Psoas muscle (tissue), 7 donors: ENCODE measurements at regions not wholly inside any gene's neighbourhood (a gene's known extent, or its start where the extent isn't known, plus 50 kb on each side); places are given as distances from the start of the nearest gene placed in this dataset.

Source experiments
- ATAC-seq, 4 donors: fragments of 200-7000 bp; cut with Tn5 transposase; one replicate each; pipeline ENCODE4 v1.9.1; 2020; ENCODE audit warnings: moderate library complexity in 3 of 4, mild to moderate bottlenecking in 2 of 4
- DNase-seq, 2 donors: peaks; one replicate each; pipeline ENCODE4 v3.0.0-alpha.2; 2020
- H3K27ac ChIP-seq: fragments of 200-600 bp; one replicate; pipeline ENCODE4 v1.8.0; 2022
- H3K27me3 ChIP-seq, 3 donors: fragments of 200-600 bp in 1 of 3; one replicate each; pipeline versions ENCODE4 v1.6.1 to v1.8.0; 2013 to 2022; ENCODE audit warnings: low read length in 2 of 3, mild to moderate bottlenecking in 2 of 3, moderate library complexity in 1 of 3; ENCODE audit not compliant: insufficient read depth in 3 of 3
- H3K36me3 ChIP-seq, 2 donors: fragments of 200-600 bp in 1 of 2; one replicate each; pipeline versions ENCODE4 v1.6.1 to v1.8.0; 2013 to 2022; ENCODE audit warnings: low read depth in 1 of 2, mild to moderate bottlenecking in 1 of 2, moderate library complexity in 1 of 2; ENCODE audit not compliant: insufficient read depth in 1 of 2
- H3K4me1 ChIP-seq: fragments of 200-600 bp; one replicate; pipeline ENCODE4 v1.8.0; 2022
- H3K4me3 ChIP-seq: fragments of 200-600 bp; one replicate; pipeline ENCODE4 v1.8.0; 2022; ENCODE audit warnings: mild to moderate bottlenecking
- H3K9me3 ChIP-seq: fragments of 200-600 bp; one replicate; pipeline ENCODE4 v1.8.0; 2022
- WGBS, 3 donors: extraction: QIAGEN DNeasy Blood & Tissue Kit; methylation state at CpG; one replicate each; pipeline versions ENCODE4 v1.1.6 to v1.1.7; 2013; 5-methylcytosine and 5-hydroxymethylcytosine counted together
- intact Hi-C, 2 donors: fragments of 100-400 bp; cut with DNase I; formaldehyde crosslinking; loops; one replicate each; pipeline versions ENCODE4 v1.11.0 to v1.14.2; 2022
- TF ChIP-seq, protein P1 (sequence below): fragments of 200-600 bp; IDR thresholded peaks from one replicate; pipeline ENCODE4 v1.8.0; 2022; ENCODE audit warnings: antibody characterized with exemption
- donor health status: healthy with polysubstance abuse.
- donor health status: DM: no; HTN: no; CAD: no; lungs with moderate emphysema.
- donor health status: Bipolar disorder and iron deficiency.
- donor health status: healthy.
- donor health status: DM: yes; HTN: yes; CAD: no.
- donor health status: DM: no; HTN: no; CAD: no.
- donor health status: DM: yes; HTN: yes; CAD: no.

DNA sequence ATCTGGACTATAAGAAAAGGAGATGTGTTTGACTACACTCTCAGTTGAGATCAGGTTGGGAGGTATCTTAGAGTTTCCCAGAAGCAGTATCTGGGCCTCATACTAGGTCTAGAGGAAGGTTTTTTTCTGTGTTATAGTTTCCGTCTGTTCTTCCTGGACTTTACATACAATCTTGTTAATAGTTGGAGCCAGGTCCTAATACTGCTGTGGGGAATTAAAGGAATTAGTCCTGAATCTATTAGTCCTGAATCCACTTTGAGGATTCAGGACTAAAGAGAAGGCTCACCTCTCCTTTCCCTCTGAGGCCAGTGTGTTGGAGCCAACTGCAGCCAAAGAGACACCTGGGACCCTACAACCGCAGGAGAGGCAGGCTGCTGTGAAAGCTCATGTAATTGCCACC lies 445.7 kb upstream of the CLINT1 start:
- peaks cover 0 to 2% (median 0%) of the 10 kb centered on the region in 3 donors for H3K27me3 ChIP-seq
- no peaks in the 10 kb centered on the region for H3K36me3 ChIP-seq
- intact Hi-C loops: no loop called here
- H3K4me3 ChIP-seq: no peak overlapping the region
- no peak for DNase-seq
- no peak overlapping the region for H3K27ac ChIP-seq
- TF ChIP-seq, protein P1, sequence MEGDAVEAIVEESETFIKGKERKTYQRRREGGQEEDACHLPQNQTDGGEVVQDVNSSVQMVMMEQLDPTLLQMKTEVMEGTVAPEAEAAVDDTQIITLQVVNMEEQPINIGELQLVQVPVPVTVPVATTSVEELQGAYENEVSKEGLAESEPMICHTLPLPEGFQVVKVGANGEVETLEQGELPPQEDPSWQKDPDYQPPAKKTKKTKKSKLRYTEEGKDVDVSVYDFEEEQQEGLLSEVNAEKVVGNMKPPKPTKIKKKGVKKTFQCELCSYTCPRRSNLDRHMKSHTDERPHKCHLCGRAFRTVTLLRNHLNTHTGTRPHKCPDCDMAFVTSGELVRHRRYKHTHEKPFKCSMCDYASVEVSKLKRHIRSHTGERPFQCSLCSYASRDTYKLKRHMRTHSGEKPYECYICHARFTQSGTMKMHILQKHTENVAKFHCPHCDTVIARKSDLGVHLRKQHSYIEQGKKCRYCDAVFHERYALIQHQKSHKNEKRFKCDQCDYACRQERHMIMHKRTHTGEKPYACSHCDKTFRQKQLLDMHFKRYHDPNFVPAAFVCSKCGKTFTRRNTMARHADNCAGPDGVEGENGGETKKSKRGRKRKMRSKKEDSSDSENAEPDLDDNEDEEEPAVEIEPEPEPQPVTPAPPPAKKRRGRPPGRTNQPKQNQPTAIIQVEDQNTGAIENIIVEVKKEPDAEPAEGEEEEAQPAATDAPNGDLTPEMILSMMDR: no peak
- 63 to 84% (median 78%) methylated on average over 2 of the region's 2 CpGs for WGBS, 3 donors
- no peak for ATAC-seq
- H3K4me1 ChIP-seq: no peaks in the 10 kb centered on the region
- H3K9me3 ChIP-seq: no peaks in the 10 kb centered on the region

DNA sequence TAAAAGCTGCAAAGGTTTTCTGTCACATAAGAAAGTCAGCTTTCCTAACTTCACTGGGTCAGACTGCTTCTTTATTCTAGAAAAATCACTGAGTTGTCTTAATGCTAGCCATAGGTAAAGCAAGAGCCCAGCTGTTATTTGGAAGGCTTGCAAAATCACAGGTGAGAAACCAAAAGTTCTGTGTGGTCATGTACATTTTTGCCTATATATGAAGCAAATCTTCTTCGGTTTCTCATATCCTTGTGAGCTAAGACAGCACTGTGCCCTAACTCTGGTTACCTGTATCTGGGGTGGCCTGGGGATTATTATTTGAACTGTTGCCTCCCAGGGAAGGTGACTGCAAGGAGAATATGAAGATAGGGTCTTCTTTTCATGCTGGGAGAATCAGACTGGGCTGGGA lies 444.9 kb upstream of the CLINT1 start:
- Histone ChIP-seq H3K4me3 (no peak overlapping the region), H3K27ac (no peak overlapping the region), H3K36me3 (no peaks in the 10 kb centered on the region), H3K27me3 (peaks cover 0 to 2% (median 0%) of the 10 kb centered on the region in 3 donors), H3K4me1 (no peaks in the 10 kb centered on the region), H3K9me3 (no peaks in the 10 kb centered on the region)
- 86 to 94% (median 87%) methylated on average over 1 of the region's 1 CpG for WGBS, 3 donors
- ATAC-seq (no peak), DNase-seq (no peak)
- intact Hi-C loops: no loop called here
- TF ChIP-seq, protein P1: no peak

DNA sequence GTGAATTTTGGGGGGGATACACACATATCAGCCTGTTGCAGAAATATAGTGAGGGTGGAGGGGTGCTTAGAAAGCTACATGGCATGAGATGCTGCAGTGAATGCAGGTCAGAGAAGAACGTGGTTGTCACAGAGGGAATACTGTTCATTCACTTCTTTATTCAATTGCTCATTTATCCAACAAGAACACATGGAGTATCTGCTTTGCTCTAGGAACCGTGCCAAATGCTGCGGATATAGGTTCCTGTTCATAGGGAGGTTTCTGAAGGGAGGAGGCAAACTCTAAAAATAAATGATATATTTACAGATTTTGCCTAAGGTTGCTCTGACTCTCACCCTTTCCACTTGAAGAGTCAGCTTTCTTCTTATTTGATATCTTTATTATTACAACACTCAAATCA lies 444.3 kb upstream of the CLINT1 start:
- Histone ChIP-seq H3K27me3 (peaks cover 0 to 2% (median 0%) of the 10 kb centered on the region in 3 donors), H3K36me3 (no peaks in the 10 kb centered on the region), H3K4me1 (no peaks in the 10 kb centered on the region), H3K27ac (no peak overlapping the region), H3K4me3 (no peak overlapping the region), H3K9me3 (no peaks in the 10 kb centered on the region)
- 41 to 61% (median 43%) methylated on average over 3 of the region's 3 CpGs for WGBS, 3 donors
- DNase-seq: no peak
- intact Hi-C loops: no loop called here
- TF ChIP-seq, protein P1: no peak
- ATAC-seq: no peak

DNA sequence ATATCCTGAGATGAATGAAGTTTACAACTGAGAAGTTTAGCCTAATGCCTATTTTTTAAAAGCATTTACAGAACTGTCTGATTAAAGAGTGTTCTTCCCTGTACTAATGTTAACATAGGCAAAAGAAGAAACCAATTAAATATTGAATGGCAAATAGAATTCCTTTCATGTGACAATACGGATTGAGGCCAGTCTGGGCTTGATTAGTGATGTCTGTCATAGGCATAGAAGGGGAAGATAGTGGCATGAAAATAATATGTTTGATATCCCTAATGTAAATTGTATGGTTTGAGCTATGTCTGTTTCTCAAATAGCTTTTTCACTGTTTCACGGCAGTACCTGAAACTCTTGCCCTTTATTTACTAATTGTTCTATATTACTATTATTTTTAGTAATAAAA lies 443.1 kb upstream of the CLINT1 start:
- no peak overlapping the region for H3K4me3 ChIP-seq
- intact Hi-C loops: no loop called here
- 83 to 86% (median 86%) methylated on average over 2 of the region's 2 CpGs for WGBS, 3 donors
- ATAC-seq: no peak
- H3K36me3 ChIP-seq: no peaks in the 10 kb centered on the region
- H3K27me3 ChIP-seq: peaks cover 0 to 2% (median 0%) of the 10 kb centered on the region in 3 donors
- DNase-seq: no peak
- H3K27ac ChIP-seq: no peak overlapping the region
- TF ChIP-seq, protein P1: no peak
- no peaks in the 10 kb centered on the region for H3K4me1 ChIP-seq
- peaks cover 3% of the 10 kb centered on the region for H3K9me3 ChIP-seq

DNA sequence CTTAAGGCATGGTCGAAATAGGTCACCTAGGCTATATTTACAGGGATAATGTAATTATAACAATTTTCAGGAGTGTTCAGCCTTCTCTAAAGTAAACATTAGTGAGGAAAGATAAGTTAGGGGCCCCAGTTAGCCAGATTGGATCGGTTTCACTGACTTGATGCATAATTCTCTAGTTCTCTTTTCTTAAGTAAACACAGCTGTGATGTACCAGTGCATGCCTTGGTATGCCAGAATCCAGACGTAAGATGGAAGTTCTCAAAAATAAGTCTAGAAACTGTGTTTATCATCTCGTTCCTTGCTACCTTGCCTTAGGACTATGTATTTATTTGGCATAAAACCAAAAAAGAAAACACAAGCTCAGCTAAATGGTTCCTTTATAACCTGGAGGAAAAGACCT lies 442.2 kb upstream of the CLINT1 start:
- Histone ChIP-seq H3K27ac (no peak overlapping the region), H3K9me3 (peaks cover 5% of the 10 kb centered on the region), H3K36me3 (no peaks in the 10 kb centered on the region), H3K27me3 (peaks cover 0 to 2% (median 0%) of the 10 kb centered on the region in 3 donors), H3K4me1 (no peaks in the 10 kb centered on the region), H3K4me3 (no peak overlapping the region)
- no peak for ATAC-seq
- no peak for DNase-seq
- TF ChIP-seq, protein P1: no peak
- 49 to 51% (median 50%) methylated on average over 4 of the region's 4 CpGs for WGBS, 3 donors
- intact Hi-C loops: no loop called here
